HG02884 (cell line): ENCODE measurements at regions not wholly inside any gene's neighbourhood (a gene's known extent, or its start where the extent isn't known, plus 50 kb on each side); places are given as distances from the start of the nearest gene placed in this dataset.
"Not testable (repeated sequence)": the region's sequence is repeated elsewhere in the genome, so short reads cannot be mapped to it uniquely, and the experiment has no call there.

Experiments
- ATAC-seq: cut with Tn5 transposase; IDR thresholded peaks from one replicate; pipeline ENCODE4 v1.9.1; 2021; ENCODE audit warnings: mild to moderate bottlenecking, moderate library complexity; ENCODE audit not compliant: unreplicated experiment

DNA sequence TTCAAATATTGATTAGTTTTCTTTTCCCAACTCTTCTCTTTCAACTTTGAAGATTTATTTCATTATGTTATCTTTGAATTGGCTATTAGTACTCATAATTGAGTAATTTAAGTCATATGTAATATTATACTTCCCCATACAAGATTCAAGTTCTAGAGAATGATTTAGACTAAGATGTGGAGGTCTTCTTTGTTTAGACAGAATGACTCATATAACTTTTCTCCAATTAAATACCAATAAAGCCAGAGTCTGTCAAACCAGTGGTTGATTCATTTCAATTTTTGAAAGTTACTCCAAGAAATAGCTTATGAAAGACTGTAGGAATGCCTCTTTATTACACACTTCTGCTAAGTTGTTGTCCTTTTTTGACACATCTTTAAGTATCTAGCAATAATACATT, 115.8 kb upstream of the SLC35F3 start:
- ATAC-seq = no peak

DNA sequence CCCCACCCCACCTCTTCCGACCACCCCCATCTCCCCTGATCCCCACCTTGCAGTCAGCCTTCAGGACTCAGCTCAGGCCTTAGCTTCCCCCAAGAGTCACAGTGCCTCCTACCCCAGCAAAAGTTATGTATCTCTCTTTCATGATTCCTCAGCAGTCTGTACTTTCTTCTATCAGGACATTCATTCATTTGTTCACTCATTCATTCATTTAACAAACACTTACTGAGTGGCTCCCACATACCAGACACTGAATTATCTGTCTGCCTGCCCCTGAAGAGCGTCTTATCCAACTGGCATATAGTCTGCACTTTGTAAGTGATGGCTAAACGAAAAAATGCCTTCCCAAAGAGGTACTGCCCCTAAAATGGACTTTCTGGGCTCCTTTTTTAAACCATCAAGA, 114.4 kb upstream of the SLC35F3 start:
- ATAC-seq = no peak

GRCh38 chr1:233790662-233791371, 113.7 kb upstream of the SLC35F3 start:
- ATAC-seq = peak; percentile 90

- ATAC-seq = no peak
These were observed 113.1 kb upstream of the SLC35F3 start for GRCh38 chr1:233791372-233791703.

DNA sequence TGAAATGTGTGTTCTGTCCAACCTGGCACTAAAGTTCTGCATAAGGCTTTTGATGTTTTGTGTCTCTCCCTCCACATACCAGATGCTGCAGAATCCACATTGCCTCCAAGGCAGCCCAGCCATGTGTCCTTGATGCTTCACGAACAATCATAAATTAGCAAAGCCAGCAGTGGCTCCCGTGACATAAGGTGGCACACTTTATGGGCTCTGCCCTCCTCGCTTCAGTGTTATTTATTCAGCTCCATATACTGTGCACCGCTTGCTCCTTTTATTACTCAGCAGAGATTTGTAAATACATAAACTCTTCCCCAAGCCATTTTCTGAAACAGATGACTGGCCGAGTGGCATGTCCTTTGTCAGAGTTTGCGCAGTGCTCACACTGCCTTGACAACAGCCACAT, 112.8 kb upstream of the SLC35F3 start:
- ATAC-seq = no peak

- no peak for ATAC-seq
These were observed 109.6 kb upstream of the SLC35F3 start for GRCh38 chr1:233794863-233795262.

DNA sequence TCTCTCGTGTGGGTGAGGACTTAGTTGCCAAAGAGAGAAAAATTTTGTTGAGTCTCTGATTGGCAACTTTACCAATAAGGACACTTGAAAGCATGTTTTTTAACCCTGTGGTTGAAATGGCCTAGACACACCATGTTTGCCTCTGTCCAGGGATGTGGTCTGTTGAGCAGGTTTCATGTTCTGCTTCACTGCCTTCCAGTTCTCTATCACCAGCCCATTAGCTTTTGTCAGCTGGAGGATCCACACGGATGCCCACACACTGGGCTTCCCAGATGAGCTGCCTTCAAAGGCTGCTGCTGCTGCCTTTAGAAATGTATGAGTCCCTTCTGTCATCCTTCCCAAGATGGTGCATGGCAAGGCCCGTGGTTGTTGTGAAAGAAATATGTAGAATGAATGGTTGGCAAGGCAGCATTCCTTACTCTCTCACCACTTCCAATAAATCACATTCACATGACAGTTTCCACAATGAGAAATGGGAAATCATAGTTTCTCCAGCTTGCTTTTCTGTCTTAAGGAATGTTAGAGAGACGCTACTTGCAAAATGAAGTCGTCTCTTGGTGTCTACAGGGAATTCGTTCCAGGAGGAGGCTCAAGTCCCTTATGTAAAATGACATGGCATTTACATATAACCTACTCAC, 108.2 kb upstream of the SLC35F3 start:
- ATAC-seq = no peak

- no peak for ATAC-seq
These were observed 101.9 kb upstream of the SLC35F3 start for GRCh38 chr1:233802611-233803010.

DNA sequence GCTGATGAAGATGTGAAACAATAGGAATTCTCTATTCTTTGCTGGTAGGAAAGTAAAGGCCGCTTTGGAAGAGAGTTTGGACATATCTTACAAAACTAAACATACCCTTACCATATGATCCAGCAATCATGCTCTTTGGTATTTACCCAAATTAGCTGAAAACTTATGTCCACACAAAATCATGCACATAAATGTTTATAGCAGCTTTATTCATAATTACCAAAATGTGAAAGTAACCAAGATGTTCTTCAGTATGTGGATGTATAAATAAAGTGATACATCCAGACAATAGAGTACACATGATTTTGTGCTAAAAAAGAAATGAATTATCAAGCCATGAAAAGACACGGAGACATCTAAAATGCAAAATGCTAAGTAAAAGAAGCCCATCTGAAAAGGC, 98.7 kb upstream of the SLC35F3 start:
- ATAC-seq = no peak

GRCh38 chr1:233815357-233815756, 89.1 kb upstream of the SLC35F3 start:
- no peak for ATAC-seq

DNA sequence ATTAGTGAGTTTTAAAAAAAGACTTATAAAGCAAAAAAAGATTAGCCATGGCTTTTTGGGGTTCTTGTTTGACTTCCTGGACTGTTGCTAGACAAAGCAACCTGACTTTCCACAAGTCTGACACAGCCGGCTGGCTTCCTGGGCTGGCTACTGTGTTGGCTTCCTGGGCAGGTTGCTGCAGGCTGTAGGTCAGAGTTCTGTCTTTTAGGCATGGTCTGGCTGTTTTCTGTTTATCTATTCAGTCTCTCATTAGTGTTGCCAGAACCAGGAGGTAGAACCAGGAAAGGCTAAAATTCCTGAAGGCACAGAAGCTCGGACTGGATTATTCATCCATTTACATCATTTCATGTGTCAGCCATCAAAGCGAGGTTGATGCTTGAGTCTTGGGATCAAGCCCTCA, 88.6 kb upstream of the SLC35F3 start:
- no peak for ATAC-seq

DNA sequence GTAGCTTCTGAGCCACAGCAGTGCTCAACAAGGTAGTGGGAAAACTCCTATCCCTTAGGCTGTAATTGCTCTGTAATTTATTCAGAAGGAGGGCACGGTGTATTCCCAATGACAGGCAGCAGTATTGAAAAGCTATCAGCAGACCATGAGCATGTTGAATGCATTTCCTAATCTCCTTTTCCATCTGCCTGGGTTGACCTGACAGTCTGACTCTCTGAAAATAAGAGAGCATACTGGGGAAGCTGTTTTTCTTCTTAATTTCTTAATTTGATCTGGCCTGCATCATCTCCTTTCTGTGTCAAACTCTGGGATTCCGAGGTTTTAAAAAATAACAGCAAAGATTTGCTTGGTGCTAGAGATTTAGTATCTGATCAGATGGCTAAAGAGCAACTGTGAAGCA, 88.1 kb upstream of the SLC35F3 start:
- no peak for ATAC-seq

- no peak for ATAC-seq
These were observed 85.4 kb upstream of the SLC35F3 start for GRCh38 chr1:233819042-233819441.

DNA sequence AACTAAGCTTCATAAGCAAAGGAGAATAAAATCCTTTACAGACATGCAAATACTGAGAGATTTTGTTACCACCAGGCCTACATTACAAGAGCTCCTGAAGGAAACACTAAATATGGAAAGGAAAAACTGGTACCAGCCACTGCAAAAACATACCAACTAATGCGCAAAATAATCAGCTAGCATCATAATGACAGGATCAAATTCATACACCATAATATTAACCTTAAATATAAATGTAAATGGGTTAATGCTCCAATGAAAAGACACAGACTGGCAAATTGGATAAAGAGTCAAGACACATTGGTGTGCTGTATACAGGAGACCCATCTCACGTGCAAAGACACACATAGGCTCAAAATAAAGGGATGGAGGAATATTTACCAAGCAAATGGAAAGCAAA, 80.3 kb upstream of the SLC35F3 start:
- ATAC-seq = not testable (repeated sequence)

DNA sequence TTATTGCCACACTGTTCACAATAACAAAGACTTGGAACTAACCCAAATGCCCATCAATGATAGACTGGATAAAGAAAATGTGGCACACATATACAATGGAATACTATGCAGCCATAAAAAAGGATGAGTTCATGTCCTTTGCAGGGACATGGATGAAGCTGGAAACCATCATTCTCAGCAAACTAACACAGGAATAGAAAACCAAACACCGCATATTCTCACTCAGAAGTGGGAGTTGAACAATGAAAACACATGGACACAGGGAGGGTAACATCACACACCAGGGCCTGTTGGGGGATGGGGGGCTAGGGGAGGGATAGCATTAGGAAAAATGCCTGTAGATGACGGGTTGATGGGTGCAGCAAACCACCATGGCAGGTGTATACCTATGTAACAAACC, 76.5 kb upstream of the SLC35F3 start:
- not testable (repeated sequence) for ATAC-seq

- no peak for ATAC-seq
These were observed 76.0 kb upstream of the SLC35F3 start for GRCh38 chr1:233828480-233828879.

DNA sequence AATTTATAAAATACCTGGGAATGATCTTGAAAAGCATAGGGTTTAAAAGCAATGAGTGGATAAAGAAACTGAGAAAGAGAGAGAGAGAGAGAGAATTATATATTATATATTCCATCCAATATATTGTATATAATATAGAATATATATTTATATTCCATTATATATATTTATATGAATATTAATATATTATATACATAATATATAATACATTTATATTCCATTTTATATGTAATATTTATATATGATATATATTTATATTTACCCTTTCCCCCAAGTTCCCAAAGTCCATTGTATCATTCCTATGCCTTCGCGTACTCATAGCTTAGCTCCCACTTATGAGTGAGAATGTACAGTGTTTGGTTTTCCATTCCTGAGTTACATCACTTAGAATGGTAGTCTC, 69.9 kb upstream of the SLC35F3 start:
- no peak for ATAC-seq

GRCh38 chr1:233838207-233838606, 66.3 kb upstream of the SLC35F3 start:
- not testable (repeated sequence) for ATAC-seq

- no peak for ATAC-seq
These were observed 60.8 kb upstream of the SLC35F3 start for GRCh38 chr1:233843525-233844204.

- ATAC-seq = no peak
These were observed 60.2 kb upstream of the SLC35F3 start for GRCh38 chr1:233844275-233844674.

DNA sequence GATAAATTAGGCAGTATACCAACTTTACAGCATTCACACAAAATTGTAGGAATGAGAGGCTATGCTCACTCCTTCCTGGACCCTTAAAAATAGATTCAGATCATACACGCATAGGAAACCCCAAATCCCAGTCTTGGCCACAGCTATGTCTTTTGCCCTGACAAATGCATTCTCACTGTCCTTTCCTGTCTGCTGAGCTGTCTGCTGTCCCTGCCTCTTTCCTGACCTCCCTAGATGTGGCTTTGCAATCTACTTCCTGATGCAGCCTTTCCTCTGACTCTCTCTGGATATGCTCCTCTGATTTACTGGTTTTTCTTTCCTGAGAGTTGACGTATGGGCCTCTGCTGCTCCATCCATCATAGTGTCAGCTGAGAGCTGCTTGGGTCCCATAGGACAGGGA, 59.8 kb upstream of the SLC35F3 start:
- ATAC-seq = no peak
